Panc1 (cell line): ENCODE measurements at regions not wholly inside any gene's neighbourhood (a gene's known extent, or its start where the extent isn't known, plus 50 kb on each side); places are given as distances from the start of the nearest gene placed in this dataset.

ENCODE experiments used
- ATAC-seq: fragments of 200-7000 bp; cut with Tn5 transposase; 2 replicates; pipeline ENCODE4 v1.9.1; 2020; ENCODE audit warnings: mild to moderate bottlenecking, moderate library complexity
- BruUV-seq: library from RNA; stranded (reverse); fragments of 400-500 nt; replicated peaks from 2 replicates; lab custom pipeline; 2021; lab: Mats Ljungman, UMichigan
- CTCF ChIA-PET: fragments of 300-600 bp; sonication (Branson Sonifier 250); formaldehyde crosslinking; loops from one replicate; lab custom pipeline; 2022; ENCODE audit warnings: antibody characterized with exemption; lab: Charles Lee
- POLR2A ChIA-PET: fragments of 300-600 bp; sonication (Branson Sonifier 250); formaldehyde crosslinking; loops from one replicate; lab custom pipeline; 2022; ENCODE audit warnings: antibody characterized with exemption; lab: Charles Lee
- DNase-seq: peaks from one replicate; pipeline ENCODE4 v3.0.0-alpha.2; 2010; ENCODE audit warnings: low read depth, low spot score
- H3K27ac ChIP-seq: 2 replicates; pipeline ENCODE4 v1.5.1; 2011; ENCODE audit warnings: mild to moderate bottlenecking, low read length, inconsistent platforms
- H3K27me3 ChIP-seq: fragments of 200-500 bp; sonication (Bioruptor generic); 2 replicates; pipeline ENCODE4 v1.6.0; 2014; ENCODE audit warnings: low read length, inconsistent platforms; ENCODE audit not compliant: control insufficient read depth, insufficient read depth
- H3K36me3 ChIP-seq: fragments of 200-500 bp; sonication (Bioruptor generic); 2 replicates; pipeline ENCODE4 v1.5.1; 2014; ENCODE audit warnings: inconsistent platforms, mild to moderate bottlenecking, low read length, moderate library complexity; ENCODE audit not compliant: control insufficient read depth, insufficient read depth
- H3K4me1 ChIP-seq: 2 replicates; pipeline ENCODE4 v1.5.1; 2011; ENCODE audit warnings: inconsistent platforms, mild to moderate bottlenecking, low read length, moderate library complexity; ENCODE audit not compliant: control insufficient read depth, insufficient read depth
- H3K4me3 ChIP-seq, 2 experiments: 2 replicates each; pipeline ENCODE4 v1.5.1; 2011 to 2012; ENCODE audit warnings: low read depth in 2 of 2, low read length in 2 of 2, mild to moderate bottlenecking in 2 of 2, inconsistent platforms in 1 of 2, moderate library complexity in 1 of 2
- H3K9me3 ChIP-seq: fragments of 200-500 bp; sonication (Bioruptor generic); 2 replicates; pipeline ENCODE4 v1.5.1; 2014; ENCODE audit warnings: low read depth, mild to moderate bottlenecking, inconsistent platforms, low read length, moderate library complexity; ENCODE audit not compliant: control insufficient read depth, insufficient read depth
- CTCF ChIP-seq: fragments of 450-650 bp; IDR thresholded peaks from 2 replicates; pipeline ENCODE4 v1.5.1; 2017; ENCODE audit warnings: mild to moderate bottlenecking
- POLR2AphosphoS5 ChIP-seq: IDR thresholded peaks from 2 replicates; pipeline ENCODE4 v1.6.1; 2012; ENCODE audit warnings: mild to moderate bottlenecking, low read depth, low read length, moderate library complexity
- REST ChIP-seq, 2 experiments: IDR thresholded peaks; 2 replicates each; pipeline ENCODE4 v1.6.1; 2011 to 2012; ENCODE audit warnings: low read depth in 2 of 2, control low read depth in 1 of 2, low read length in 1 of 2, mild to moderate bottlenecking in 1 of 2, moderate library complexity in 1 of 2; ENCODE audit not compliant: insufficient read depth in 1 of 2
- SIN3A ChIP-seq: IDR thresholded peaks from 2 replicates; pipeline ENCODE4 v1.6.1; 2012; ENCODE audit warnings: low read depth, mild to moderate bottlenecking, low read length, moderate library complexity, borderline replicate concordance; ENCODE audit not compliant: insufficient read depth
- TCF7L2 ChIP-seq: IDR thresholded peaks from 2 replicates; pipeline ENCODE4 v1.6.1; 2011; ENCODE audit warnings: mild to moderate bottlenecking, low read depth, low read length, inconsistent platforms
- in situ Hi-C: cut with HindIII; loops from 2 replicates; pipeline ENCODE4 v1.10.0; 2016; ENCODE audit warnings: low sequenced_read_pairs, low pct_unique_long_range_greater_than_20kb
- intact Hi-C: fragments of 100-400 bp; cut with micrococcal nuclease; formaldehyde crosslinking; loops from one replicate; pipeline ENCODE4 v1.10.0; 2022; ENCODE audit not compliant: unreplicated experiment

GRCh38 chr9:78566948-78567675 lies 270.2 kb downstream of the PSAT1 start:
- Histone ChIP-seq H3K27ac (no peak overlapping the region), H3K4me3 (no peak overlapping the region), H3K4me1 (no peaks in the 10 kb centered on the region), H3K36me3 (no peaks in the 10 kb centered on the region), H3K9me3 (no peaks in the 10 kb centered on the region), H3K27me3 (no peaks in the 10 kb centered on the region)
- ChIA-PET CTCF (no interaction called here), POLR2A (no interaction called here)
- intact Hi-C loops = no loop called here
- BruUV-seq = no TSS peak
- DNase-seq (no peak), ATAC-seq (no peak)
- in situ Hi-C loops = no loop called here
- TF ChIP-seq REST (IDR thresholded peaks at IDR 0.05; ENCODE audit: insufficient read depth in 1 of 2, low read depth in 2 of 2, low read length in 1 of 2) (no peak), TCF7L2 (no peak), SIN3A (no peak), POLR2AphosphoS5 (no peak), CTCF (no peak)

- Histone ChIP-seq H3K36me3 (no peaks in the 10 kb centered on the region), H3K4me1 (no peaks in the 10 kb centered on the region), H3K4me3 (no peak overlapping the region), H3K27me3 (no peaks in the 10 kb centered on the region), H3K9me3 (no peaks in the 10 kb centered on the region), H3K27ac (no peak overlapping the region)
- ChIA-PET CTCF (no interaction called here), POLR2A (no interaction called here)
- DNase-seq = no peak
- in situ Hi-C loops = no loop called here
- no TSS peak for BruUV-seq
- intact Hi-C loops = no loop called here
- no peak for ATAC-seq
- no peak for TF ChIP-seq POLR2AphosphoS5
- no peak for TF ChIP-seq TCF7L2
- TF ChIP-seq REST (IDR thresholded peaks at IDR 0.05; ENCODE audit: insufficient read depth in 1 of 2, low read depth in 2 of 2, low read length in 1 of 2) = no peak
- no peak for TF ChIP-seq CTCF
- no peak for TF ChIP-seq SIN3A
Measured at GRCh38 chr9:78567693-78568092, 270.8 kb downstream of the PSAT1 start.
